Bone marrow (tissue), 2 donors: ENCODE measurements at regions not wholly inside any gene's neighbourhood (a gene's known extent, or its start where the extent isn't known, plus 50 kb on each side); places are given as distances from the start of the nearest gene placed in this dataset.

Experiments used
- DNase-seq, 2 donors: peaks; one replicate each; lab custom pipeline; 2025; lab: John Stamatoyannopoulos, UW

DNA sequence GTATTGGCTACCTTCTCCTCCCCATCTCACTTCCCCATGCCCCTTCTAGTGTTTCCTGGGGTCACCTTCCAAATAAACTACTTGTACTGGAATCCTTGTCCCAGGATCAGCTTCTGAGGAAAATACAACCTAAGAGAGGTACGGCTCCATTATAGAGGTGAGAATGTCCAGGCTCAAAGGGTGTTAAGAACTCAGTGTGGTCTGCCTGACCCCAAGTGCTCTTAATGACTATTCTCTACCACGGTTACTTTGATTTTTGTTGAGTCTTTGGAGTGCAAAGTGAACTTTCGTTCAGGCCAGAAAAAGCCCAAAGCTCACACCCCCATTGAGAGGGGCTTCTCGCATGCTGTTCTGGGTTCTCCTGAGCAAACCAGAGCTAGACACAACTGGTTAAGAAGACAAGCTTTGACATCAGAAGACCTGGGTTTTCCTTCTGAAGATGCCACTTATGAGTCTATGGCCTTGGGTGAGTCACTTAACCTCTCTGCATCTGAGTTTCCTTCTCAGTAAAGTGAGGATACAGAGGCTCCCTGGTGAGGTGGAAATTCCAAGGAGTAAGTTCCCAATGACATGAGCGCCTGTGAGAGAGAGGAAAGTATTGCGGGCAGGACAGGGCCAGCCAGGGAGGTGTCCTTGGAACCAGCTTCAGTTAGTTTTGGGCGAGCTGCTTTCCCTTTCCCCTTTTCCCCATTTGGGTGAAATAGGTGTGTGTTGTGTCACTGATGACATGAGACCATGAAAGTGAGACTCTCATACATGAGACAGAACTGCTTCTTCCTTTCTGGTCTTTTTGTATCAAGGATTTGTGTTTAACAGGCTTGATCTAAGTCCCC lies 475.0 kb upstream of the PROK2 start:
- no peak for DNase-seq

DNA sequence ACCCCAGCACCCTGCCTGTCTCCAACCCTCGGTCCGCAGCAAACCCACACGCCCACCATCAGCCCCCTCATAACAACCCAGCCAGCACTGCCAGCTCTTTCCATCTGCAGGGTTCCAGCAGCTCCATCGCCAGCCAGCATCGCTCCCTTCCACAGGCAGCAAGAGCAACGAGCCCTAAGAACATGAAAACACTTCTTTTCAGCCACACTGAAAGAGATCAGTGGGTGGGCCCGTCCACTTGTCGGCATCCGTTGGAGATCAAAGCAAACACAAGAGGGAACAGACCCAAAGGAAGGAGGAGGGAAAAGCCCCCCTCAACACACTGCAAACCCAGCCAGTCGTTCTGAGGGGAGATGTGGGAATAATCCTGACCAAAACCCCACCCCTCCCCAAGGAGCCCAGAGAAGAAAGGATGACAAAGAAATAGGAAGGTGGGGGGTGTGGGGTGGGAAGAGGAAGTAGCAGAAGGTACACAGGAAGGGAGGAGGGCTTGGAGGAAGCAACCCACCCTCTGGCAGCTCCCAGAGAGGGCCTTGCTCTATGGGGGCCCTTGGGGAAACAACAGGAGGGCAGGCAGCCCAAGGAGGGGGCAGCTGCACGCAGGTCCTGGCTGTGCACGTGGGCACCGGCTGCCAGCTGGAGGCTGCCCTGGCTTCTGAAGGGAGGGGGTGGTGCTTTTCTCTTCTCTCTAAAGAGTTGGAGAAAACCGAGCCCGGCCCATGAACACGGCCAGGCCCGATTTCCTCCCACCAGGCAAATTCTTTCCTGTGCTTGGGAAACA lies 473.6 kb upstream of the PROK2 start:
- peak in 1 of 2 donors; percentile 53 for DNase-seq

DNA sequence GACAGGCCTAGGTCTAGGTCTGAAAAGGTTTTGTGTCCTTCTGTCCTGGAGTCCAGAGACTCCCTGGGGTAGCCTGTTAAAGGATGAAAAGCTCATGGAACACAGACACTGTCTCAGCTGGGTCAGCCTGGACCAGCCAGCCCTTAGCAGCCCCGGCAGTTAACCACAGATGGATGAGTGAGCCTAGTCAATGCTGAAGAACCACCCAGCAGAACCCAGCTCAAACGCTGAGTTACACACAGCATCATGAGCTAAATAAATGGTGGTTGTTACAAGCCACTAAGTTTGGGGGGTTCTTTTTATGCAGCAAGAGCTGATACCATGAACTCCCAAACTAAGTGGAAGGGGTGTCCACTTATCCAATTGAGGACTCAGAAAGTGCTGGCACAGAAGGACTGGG lies 472.8 kb upstream of the PROK2 start:
- DNase-seq, result no peak

DNA sequence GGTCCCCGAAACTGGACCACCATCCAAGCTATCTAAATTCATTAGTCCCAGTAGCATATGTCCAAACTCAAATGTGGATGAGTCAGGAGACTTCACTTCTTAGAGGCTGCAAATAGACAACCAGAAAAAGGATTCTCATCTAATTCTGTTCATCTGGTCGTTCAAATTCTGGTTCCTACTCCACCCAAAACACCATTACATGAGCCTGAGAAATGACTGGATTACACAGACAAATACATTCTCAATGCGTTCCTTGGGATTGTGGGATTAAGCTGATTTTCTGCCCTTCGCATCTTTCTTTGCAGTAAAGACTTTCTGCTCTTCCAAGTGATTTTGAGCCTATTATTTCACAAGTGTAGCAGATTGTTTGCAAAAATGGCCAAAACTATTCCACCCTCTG lies 472.3 kb upstream of the PROK2 start:
- no peak for DNase-seq

DNA sequence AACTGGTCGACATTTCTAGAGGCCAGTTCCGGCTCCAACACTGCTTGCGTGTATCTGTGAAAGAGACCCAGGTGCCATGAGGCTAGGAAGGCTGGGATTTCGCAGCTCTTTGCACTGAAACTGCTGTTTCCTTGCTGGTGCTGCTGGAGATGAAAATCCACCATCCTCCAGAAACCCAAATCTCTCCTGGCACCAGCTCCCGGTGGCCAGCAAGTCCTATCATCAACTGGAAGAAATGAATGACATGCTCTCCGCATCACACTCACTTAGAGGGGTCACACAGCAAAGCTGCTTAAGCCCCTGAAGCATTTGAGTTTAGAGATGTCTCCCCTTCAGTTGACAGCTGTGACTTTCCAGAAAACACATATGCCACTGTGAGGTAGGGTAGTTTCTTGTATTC lies 471.8 kb upstream of the PROK2 start:
- no peak for DNase-seq

DNA sequence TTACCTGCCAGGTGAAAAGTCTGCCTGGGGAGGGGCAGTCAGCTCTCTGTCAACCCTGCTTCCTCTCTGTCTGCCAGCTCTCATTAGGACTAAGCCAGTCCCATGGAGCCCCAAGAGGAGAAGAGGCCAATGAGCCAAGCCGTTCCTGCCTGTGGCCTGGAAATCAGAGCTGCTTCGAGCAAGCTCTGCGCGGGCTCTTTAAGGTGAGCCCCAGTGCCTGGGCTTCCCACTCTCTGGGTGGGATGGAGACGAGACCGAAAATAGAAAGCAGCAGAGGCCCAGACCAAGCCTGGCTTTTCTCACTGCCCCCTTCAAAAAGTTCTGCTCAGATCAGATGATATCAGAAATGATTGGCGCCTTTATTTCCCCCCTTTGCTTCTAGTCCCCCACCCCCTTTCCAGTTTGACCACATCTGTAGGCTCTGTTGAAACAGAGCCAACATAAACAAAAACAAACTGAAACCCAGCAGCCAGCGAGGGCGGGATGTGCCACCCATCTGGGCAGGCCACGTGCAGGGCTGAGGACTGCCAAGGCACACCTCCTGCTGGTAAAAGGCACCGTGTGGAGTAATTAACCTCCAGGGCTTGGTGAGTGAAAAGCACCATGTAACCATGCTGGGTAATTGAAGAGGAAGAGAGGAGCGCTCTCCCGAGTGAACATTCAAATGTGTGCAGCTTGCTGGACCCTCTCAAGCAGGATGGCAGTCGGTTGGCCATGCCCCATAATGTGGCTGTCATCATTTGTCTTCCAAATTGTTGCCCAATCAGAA lies 471.0 kb upstream of the PROK2 start:
- peak in 1 of 2 donors; percentile 9 for DNase-seq

DNA sequence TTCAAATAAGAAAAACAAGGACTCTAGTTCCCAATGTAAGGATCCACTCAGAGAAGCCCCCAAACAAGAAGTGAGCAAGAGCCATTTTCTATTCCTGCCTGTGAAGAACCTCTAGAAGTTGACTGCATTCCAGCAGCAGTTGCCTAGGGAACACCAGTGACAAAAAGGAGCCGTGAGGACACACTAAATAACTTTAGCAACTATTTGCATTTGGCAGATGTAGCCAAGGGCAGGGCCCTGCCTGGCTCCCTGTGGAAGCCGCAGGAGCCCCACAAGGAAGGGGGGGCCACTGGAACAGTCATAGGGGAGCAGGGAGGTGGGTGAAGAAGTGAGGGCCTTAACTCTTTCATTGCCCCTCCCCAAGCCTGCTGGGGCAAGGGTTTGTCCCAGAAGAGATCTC lies 470.2 kb upstream of the PROK2 start:
- DNase-seq, result no peak

DNA sequence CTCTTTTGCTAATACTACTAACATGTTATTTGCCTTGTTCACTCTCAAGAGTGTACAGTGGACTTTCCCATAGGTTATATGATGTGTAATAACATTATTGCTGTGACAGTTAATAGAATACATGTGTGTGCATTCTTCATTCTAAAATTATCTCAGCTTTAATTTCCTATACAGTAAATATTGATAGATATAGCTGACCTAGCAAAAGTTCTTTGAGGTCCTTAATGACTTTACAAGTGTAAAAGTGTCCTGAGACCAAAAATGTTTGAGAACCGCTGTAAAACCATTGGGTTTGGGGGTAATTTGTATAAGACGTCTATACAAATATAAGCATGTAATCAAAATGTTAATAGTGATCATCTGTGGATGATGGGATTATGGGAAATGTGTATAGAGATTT lies 469.5 kb upstream of the PROK2 start:
- DNase-seq, result no peak

DNA sequence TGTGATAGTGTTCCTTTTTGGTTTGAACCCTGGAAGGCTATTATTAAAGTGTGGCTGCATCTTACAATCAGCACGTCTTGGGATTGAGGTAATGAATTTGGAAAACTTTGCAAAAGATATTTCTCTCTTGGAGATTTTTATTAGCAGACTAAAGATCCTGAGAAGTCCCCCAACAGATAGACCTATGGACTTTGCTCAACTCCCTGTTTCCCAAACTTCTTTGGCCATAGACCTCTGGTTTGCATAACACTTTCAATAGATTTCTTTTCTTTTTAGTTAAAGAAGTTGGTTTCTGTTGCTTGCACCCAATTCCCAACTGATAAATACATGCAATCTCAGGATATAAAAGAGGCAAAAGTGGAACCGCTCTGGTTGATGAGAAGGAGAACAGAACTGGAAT lies 465.8 kb upstream of the PROK2 start:
- DNase-seq, result no peak

DNA sequence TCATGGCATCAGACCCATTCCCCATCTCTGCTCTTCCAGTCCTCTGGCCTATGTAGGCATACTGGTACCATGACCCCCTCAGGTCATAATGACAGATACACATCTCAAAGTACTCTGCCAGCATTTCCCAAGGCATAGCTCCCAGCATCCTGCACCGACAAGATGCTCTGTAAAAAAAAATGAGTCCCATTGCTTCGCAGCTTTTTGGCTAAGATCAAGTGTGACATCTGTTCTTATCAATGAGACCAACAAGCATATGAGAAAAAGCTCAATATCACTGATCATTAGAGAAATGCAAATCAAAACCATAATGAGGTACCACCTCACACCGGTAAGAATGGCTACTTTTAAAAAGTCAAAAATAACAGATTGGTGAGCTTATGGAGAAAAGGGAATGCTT lies 463.9 kb upstream of the PROK2 start:
- no peak for DNase-seq

DNA sequence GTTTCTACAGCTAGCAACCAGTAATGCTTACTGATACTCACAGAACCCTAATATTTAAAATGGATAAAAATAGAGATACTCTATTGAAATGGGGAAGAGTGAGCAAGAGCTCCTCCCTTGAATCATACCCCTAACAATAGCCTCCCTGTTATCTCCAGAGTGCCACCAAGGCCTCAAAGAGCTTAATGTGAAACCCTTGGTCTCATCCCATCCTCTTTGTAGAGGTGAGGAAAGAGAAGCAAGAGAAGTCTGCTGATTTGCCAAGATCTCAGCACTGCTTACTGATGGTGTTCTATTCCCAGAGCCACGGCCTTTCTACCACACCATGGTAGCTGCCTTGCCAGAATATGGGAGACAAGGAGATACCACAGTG lies 463.4 kb upstream of the PROK2 start:
- no peak for DNase-seq

DNA sequence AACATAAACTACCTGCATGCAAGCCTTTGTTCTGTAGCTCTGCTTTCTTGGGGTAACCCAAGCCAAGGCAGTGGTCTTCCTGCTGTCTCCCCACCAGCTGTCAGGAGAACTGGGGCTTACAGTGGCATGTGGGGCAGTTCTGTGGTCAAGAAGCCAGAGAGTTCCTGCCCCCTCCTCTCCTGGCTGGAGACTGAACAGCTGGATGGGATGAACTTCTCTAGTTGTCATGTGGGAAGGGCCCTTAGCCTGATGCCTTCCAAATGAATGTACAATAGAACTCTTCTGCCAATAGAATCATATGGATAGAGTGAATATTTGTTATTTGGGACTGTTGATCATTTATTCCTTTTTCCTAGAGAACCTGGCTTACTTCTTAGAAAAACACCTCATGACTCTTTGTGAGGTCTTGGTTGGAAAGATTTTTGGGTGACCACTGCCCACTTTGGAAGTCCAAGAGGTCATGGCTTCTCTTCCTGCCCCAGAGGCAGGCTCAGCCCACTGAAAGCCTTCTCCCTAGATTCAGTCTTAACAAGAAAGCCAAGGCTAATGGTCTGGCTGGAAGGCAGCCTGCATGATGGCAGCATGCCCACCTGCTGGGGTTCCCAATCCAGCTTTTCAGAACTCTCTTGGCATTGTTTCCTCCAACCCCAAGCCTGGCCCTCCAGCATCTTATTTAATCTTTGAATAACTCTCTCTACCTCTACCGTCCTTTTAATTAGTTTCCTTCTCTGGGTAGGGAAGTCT lies 462.9 kb upstream of the PROK2 start:
- DNase-seq, result no peak

DNA sequence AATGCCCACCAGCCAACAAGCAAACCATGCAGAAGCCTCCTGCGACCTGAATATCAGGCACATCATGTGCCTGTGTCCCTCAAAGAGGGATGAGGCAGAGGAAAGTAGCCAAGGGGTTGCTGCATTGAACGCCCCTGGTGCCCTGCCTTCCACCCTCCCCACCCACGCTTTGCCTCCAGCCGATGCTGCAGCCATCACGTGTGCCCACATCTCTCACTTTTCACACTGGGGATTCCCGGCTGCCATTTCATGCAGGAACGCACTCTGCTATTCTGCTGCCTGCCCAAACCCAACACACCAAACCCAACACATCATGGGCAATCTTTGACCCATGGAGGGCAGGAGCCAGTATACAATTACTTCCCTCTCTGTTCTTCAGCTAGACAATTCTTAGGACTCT lies 462.2 kb upstream of the PROK2 start:
- no peak for DNase-seq

DNA sequence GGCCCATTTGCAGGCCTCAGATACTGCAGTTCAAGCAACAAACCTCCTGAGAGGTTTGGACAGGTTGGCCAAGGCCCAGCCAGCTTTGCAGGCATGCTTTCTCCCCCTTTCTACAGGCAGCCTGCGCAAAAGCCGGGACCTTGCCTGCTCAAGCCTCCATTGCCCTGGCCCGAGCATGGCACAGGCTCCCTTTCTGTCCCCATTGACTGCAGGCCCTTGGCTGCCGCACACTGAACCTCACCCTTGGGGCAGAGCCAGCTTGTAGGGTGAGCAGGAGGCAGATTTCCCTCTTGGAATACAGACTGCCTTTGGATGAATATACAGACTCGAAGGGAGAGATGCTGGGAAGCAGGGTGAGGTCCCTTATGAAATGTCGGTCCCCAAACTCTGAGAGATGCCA lies 461.7 kb upstream of the PROK2 start:
- no peak for DNase-seq

DNA sequence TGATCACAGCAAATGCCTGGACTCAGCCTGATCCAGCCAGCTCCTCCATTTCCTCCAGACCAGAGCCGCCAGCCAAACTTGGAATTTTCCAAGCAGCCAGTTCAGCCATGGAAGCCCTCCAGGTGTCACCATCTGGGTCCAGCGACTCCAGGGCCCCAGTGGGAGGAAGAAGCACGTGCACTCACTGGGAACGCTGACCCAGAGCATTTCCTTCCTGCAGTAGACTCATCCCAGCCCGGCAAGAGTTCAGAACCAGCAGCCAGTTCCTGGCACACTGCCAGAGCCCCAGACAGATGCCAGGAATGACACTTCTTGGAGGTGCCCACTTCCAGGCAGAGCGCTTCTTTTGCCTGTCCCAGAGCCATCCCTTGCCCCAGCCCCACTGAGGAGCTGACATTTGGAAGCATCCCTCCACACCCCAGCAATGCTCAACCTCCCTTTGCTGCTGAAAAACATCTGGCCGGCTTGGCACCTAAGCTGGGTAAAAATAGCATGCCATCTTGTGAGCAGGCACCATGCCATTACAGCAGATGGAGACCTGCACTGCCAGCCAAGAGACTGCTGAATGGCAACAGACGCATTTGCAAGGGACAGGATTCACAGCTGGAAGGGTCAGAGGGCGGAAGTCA lies 460.3 kb upstream of the PROK2 start:
- no peak for DNase-seq

DNA sequence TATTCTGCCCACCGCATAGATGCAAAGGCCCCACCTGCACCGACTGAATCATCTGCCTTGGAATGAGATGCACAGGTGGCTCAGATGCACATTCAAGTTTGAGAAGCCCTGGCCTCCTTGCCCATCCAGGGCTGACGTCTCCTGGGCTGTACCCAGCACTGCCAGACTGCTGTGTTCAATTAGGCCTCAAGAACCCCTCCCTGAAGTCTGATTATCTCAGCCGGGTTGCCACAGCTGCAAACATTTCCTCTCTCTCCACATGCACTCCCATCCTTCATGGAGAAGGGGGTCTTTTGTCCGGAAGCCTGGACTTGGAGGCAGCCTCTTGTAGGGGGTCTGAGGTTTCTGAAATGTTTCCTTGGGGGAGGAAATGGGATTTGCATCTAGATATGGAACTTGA lies 459.4 kb upstream of the PROK2 start:
- no peak for DNase-seq

DNA sequence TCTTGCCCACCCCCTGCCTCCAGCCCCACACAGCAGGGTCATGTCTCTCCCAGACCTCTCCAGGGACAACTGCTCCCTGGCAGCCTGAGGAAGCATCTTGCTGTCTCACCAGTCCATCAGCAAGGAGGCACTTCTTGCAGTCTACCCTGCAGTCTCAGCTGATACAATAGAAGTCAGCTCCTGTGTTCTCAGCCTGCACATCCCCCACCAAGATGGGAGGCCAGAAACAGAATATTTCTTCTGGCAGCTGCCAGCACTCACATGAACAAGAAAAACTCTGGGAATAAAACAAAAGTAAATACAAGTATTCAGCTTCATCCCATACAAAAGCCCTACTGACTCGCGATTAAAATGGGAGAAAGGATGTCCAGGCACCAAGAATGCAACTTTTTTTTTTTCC lies 457.4 kb upstream of the PROK2 start:
- DNase-seq, result no peak

DNA sequence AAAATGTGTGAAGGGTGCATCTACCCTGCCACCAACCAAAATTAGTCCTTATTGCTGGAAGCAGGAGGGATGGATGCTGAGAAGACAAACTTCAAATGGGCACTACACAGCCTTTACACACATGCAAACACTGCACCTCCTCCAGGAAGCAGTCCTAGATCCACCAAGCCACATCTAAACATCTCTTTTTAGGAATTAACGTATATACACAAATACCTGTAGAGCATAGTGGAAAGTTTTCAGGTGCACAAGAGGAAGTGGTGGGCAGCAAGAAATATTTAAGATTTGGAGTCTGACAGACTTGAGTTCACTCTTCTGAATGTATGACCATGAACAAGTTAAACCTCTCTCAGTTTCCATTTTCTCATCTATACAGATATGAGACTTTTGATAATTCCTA lies 456.6 kb upstream of the PROK2 start:
- DNase-seq, result no peak

DNA sequence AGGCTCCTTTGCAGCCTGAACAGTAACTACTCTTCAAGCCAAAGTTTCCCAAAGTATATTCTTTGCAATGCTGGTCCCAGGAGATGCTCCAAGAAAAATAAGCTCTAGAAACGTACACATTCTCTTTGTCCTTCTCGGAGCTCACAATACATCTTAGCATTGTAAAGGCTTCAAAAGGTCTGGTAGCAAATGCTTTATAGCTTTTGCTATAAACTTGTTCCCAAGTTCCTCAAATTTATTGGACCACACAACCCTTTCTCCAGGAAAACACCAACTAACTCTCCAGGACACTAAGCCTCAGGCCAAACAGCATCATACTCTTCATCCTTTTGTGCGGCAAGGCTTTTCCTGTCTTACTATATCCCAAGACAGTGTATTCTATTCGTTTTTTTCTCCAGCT lies 455.6 kb upstream of the PROK2 start:
- no peak for DNase-seq

DNA sequence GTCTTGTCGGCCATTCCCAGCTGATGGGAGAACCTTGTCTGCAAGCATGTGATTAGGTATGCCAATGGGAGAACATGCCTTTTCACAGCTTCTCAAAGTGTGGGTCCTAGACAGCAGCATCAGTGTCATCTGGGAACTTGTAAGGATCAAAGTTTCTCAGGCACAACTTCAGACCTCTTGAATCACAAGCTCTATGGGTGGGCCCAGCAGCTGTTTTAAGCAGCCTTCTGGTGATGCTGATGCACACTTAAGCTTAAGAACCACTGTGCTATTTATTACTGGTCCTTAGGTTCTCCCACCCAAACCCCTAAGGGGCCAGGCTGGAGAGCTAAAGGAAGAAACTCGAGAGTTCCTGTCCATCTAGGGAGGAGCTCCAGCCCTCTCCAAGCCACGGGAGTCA lies 453.9 kb upstream of the PROK2 start:
- no peak for DNase-seq

DNA sequence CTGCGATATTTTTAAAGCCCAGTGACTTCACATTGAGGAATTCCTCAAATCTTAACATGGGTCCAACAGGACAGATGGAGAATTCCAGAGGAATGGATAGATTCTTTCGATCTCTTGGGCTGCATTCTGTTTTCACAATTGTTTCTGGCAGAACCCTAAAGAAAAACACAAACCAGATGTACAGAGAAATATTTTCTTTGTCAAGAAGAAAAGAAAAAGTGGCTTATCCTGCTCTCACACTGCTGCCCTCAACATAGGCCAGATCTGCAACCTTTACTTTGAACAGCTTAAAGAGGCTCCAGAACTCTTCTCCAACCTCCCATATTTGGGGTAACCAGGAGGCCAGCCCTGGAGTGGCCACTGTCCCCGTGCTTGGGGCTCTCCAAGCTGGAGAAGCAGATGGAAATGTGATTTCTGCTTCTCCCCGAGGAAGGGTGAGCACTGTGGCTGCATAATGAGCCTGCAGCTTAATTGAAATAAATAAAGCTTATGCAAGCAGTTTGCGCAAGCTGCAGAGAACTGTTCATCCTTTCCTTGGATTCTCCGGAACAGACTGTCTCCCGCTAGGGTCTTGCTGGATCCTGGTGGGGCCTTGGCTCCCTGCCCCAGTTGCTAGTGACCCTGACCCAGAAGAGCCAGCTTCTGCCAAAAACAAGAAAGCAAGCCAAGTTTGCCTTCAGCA lies 453.2 kb upstream of the PROK2 start:
- no peak for DNase-seq
